H1 (cell line): ENCODE measurements at regions not wholly inside any gene's neighbourhood (a gene's known extent, or its start where the extent isn't known, plus 50 kb on each side); places are given as distances from the start of the nearest gene placed in this dataset.
"Not testable (repeated sequence)": the region's sequence is repeated elsewhere in the genome, so short reads cannot be mapped to it uniquely, and the experiment has no call there.

Experiments
- EZH2 ChIP-seq: fragments of 200-600 bp; sonication (generic); IDR thresholded peaks from 2 replicates; pipeline ENCODE4 v1.7.1; 2012; ENCODE audit warnings: low read depth, mild to moderate bottlenecking, moderate library complexity, low read length, inconsistent platforms; ENCODE audit not compliant: severe bottlenecking
- GABPA ChIP-seq: IDR thresholded peaks from 2 replicates; pipeline ENCODE4 v1.6.1; 2011; ENCODE audit warnings: mild to moderate bottlenecking, low read length, moderate library complexity, borderline replicate concordance; ENCODE audit not compliant: insufficient read depth
- MAX ChIP-seq: IDR thresholded peaks from 2 replicates; pipeline ENCODE4 v1.6.1; 2012; ENCODE audit warnings: inconsistent platforms
- TBP ChIP-seq: IDR thresholded peaks from 2 replicates; pipeline ENCODE4 v1.6.1; 2011; ENCODE audit warnings: low read depth, low read length, improper control_type of control experiment
- YY1 ChIP-seq: IDR thresholded peaks from 2 replicates; pipeline ENCODE4 v1.6.1; 2011; ENCODE audit warnings: low read depth, mild to moderate bottlenecking, low read length

- TF ChIP-seq EZH2, TBP, YY1, GABPA, MAX: not testable (repeated sequence)
Measured at GRCh38 chrY:21760243-21760642, 134.1 kb downstream of the RBMY1D start.
